Fibroblast of lung (primary cell): ENCODE measurements at regions not wholly inside any gene's neighbourhood (a gene's known extent, or its start where the extent isn't known, plus 50 kb on each side); places are given as distances from the start of the nearest gene placed in this dataset.

Source experiments
- DNase-seq, 2 donors: peaks; one replicate each; pipeline versions ENCODE4 v3.0.0 to v3.0.0-alpha.2; 2010; ENCODE audit warnings: low read depth in 2 of 2
- H2AFZ ChIP-seq: 2 replicates; pipeline ENCODE4 v1.5.1; 2012; ENCODE audit warnings: low read length, control low read depth, inconsistent platforms
- H3K27ac ChIP-seq: 2 replicates; pipeline ENCODE4 v1.5.1; 2011; ENCODE audit warnings: low read length, control low read depth; ENCODE audit not compliant: insufficient read depth
- H3K27me3 ChIP-seq: 2 replicates; pipeline ENCODE4 v1.5.1; 2011; ENCODE audit warnings: mild to moderate bottlenecking, low read length; ENCODE audit not compliant: control insufficient read depth, insufficient read depth
- H3K36me3 ChIP-seq: 2 replicates; pipeline ENCODE4 v1.5.1; 2011; ENCODE audit warnings: low read length; ENCODE audit not compliant: control insufficient read depth, insufficient read depth
- H3K4me1 ChIP-seq: 2 replicates; pipeline ENCODE4 v1.5.1; 2011; ENCODE audit warnings: low read length; ENCODE audit not compliant: control insufficient read depth, insufficient read depth; ENCODE audit errors: extremely low read depth
- H3K4me2 ChIP-seq: 2 replicates; pipeline ENCODE4 v1.5.1; 2011; ENCODE audit warnings: low read length, control low read depth; ENCODE audit not compliant: insufficient read depth; ENCODE audit errors: extremely low read depth
- H3K4me3 ChIP-seq, 4 experiments: fragments of 200-600 bp in 1 of 4; sonication (generic) in 1 of 4; replicated peaks in 1 of 4; 2 replicates each; pipeline ENCODE4 v1.5.1; 2011 to 2016; ENCODE audit warnings: low read length in 4 of 4, low read depth in 3 of 4, mild to moderate bottlenecking in 3 of 4, control low read depth in 2 of 4, inconsistent platforms in 1 of 4, mixed read lengths in 1 of 4; ENCODE audit not compliant: insufficient read depth in 1 of 4; ENCODE audit errors: control extremely low read depth in 1 of 4
- H3K79me2 ChIP-seq: 2 replicates; pipeline ENCODE4 v1.5.1; 2012; ENCODE audit warnings: mild to moderate bottlenecking, low read length, inconsistent platforms; ENCODE audit not compliant: control insufficient read depth, insufficient read depth
- H3K9ac ChIP-seq: 2 replicates; pipeline ENCODE4 v1.5.1; 2011; ENCODE audit warnings: mild to moderate bottlenecking, low read length, control low read depth; ENCODE audit not compliant: insufficient read depth
- H3K9me3 ChIP-seq: 2 replicates; pipeline ENCODE4 v1.5.1; 2012; ENCODE audit warnings: low read depth, low read length; ENCODE audit not compliant: control insufficient read depth, insufficient read depth
- H4K20me1 ChIP-seq: 2 replicates; pipeline ENCODE4 v1.5.1; 2011; ENCODE audit warnings: low read length; ENCODE audit not compliant: control insufficient read depth, insufficient read depth; ENCODE audit errors: extremely low read depth
- EZH2 ChIP-seq: IDR thresholded peaks from 2 replicates; pipeline ENCODE4 v1.5.1; 2012; ENCODE audit warnings: low read length, control low read depth, mild to moderate bottlenecking; ENCODE audit errors: missing control alignments
- TF ChIP-seq, protein P1 (sequence below), 2 donors: IDR thresholded peaks in 1 of 2; conservative IDR thresholded peaks in 1 of 2; 1 replicate in 1 of 2; 2 replicates in 1 of 2; pipeline ENCODE4 v1.5.1; 2011 to 2012; ENCODE audit warnings: low read length in 2 of 2, control low read depth in 1 of 2, inconsistent platforms in 1 of 2, low read depth in 1 of 2, mild to moderate bottlenecking in 1 of 2

DNA sequence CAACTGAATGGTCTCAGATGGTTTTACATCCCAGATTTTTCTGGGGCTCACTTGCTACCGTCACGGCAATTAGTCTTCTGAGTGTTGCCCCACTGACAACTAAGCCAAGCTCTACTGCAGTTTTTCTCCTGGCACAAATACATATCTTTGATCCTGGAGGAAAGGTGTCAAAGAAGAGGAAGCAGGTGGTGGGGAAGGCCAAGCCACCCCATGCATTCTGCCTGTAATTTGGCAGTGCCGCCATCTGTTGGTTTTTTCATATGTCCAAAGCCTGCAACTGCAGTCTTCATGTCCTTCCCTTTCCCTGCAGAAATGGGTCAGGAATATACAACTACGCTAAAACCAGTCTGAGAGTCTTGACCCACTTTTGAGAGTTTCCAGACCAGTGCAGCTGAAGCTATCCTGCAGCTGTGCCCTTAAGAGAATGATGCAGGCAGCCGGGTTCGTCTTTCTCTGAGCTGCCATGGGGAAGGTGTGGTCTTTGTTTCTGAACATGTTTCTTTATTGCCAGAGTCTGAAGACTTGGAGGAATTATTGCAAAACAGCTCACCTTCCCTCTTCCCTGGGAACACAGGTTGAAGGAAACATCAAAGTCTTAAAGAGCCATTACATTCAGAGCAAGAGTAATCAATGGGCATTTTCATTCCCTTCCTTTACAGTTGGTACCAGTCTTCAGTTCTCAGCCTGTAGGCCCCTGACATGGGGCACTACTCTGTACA is 71.8 kb upstream of the ATL2 start:
- no peak for DNase-seq
- no peaks in the 10 kb centered on the region for H3K79me2 ChIP-seq
- H3K4me3 ChIP-seq = no peak overlapping the region
- TF ChIP-seq EZH2 = no peak
- TF ChIP-seq, protein P1, sequence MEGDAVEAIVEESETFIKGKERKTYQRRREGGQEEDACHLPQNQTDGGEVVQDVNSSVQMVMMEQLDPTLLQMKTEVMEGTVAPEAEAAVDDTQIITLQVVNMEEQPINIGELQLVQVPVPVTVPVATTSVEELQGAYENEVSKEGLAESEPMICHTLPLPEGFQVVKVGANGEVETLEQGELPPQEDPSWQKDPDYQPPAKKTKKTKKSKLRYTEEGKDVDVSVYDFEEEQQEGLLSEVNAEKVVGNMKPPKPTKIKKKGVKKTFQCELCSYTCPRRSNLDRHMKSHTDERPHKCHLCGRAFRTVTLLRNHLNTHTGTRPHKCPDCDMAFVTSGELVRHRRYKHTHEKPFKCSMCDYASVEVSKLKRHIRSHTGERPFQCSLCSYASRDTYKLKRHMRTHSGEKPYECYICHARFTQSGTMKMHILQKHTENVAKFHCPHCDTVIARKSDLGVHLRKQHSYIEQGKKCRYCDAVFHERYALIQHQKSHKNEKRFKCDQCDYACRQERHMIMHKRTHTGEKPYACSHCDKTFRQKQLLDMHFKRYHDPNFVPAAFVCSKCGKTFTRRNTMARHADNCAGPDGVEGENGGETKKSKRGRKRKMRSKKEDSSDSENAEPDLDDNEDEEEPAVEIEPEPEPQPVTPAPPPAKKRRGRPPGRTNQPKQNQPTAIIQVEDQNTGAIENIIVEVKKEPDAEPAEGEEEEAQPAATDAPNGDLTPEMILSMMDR (conservative IDR thresholded peaks at IDR 0.05 in 1 of 2, IDR thresholded peaks at IDR 0.05 in 1 of 2; ENCODE audit: low read depth in 1 of 2, low read length in 2 of 2) = no peak
- H3K9me3 ChIP-seq = no peaks in the 10 kb centered on the region
- H3K4me1 ChIP-seq = no peaks in the 10 kb centered on the region
- no peak overlapping the region for H3K9ac ChIP-seq
- peaks cover 12% of the 10 kb centered on the region for H3K27me3 ChIP-seq
- no peak overlapping the region for H3K27ac ChIP-seq
- no peaks in the 10 kb centered on the region for H3K36me3 ChIP-seq
- H4K20me1 ChIP-seq = no peaks in the 10 kb centered on the region
- no peak overlapping the region for H2AFZ ChIP-seq
- H3K4me2 ChIP-seq = no peak overlapping the region

- H2AFZ ChIP-seq = no peak overlapping the region
- no peaks in the 10 kb centered on the region for H4K20me1 ChIP-seq
- no peaks in the 10 kb centered on the region for H3K4me1 ChIP-seq
- no peak overlapping the region for H3K27ac ChIP-seq
- H3K27me3 ChIP-seq = peaks cover 20% of the 10 kb centered on the region
- H3K4me2 ChIP-seq = no peak overlapping the region
- H3K79me2 ChIP-seq = no peaks in the 10 kb centered on the region
- H3K9ac ChIP-seq = no peak overlapping the region
- no peak overlapping the region for H3K4me3 ChIP-seq
- no peaks in the 10 kb centered on the region for H3K36me3 ChIP-seq
- H3K9me3 ChIP-seq = no peaks in the 10 kb centered on the region
- no peak for DNase-seq
- no peak for TF ChIP-seq EZH2
Measured at GRCh38 chr2:38446906-38447561, 70.0 kb upstream of the ATL2 start.

DNA sequence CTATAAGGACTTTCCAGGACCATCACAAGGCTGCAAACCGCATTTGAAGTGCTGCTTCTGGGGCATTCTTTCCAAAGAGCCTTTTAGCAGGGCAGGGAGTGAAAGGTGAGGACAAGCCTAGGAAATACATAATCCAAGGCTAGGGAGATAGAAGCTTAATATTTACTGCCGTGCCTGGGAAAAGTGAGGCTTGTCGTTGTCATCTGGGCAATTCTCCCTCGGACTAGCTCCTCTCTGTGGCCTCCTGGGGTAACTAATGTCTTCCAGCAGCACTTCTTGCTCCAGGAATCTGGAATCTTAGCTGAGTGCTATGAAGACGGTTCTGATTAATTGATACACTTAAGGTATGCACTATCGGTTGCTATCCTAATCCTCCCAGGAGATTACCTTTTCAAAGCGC is 69.3 kb upstream of the ATL2 start:
- Histone ChIP-seq H3K27me3 (peaks cover 23% of the 10 kb centered on the region), H3K4me2 (no peak overlapping the region), H3K36me3 (no peaks in the 10 kb centered on the region), H3K79me2 (no peaks in the 10 kb centered on the region), H3K4me3 (no peak overlapping the region), H2AFZ (no peak overlapping the region), H3K9ac (no peak overlapping the region), H3K27ac (no peak overlapping the region), H3K9me3 (no peaks in the 10 kb centered on the region), H4K20me1 (no peaks in the 10 kb centered on the region), H3K4me1 (no peaks in the 10 kb centered on the region)
- no peak for DNase-seq
- TF ChIP-seq, protein P1 (conservative IDR thresholded peaks at IDR 0.05 in 1 of 2, IDR thresholded peaks at IDR 0.05 in 1 of 2; ENCODE audit: low read depth in 1 of 2, low read length in 2 of 2) = peak in 1 of 2 donors; percentile 1
- TF ChIP-seq EZH2 = no peak
